ENCODE measurements at regions not wholly inside any gene's neighbourhood (a gene's known extent, or its start where the extent isn't known, plus 50 kb on each side); places are given as distances from the start of the nearest gene placed in this dataset.

- H3K4me3 ChIP-seq = no peak overlapping the region
- intact Hi-C loops (cut with micrococcal nuclease) = no loop called here
- ChIA-PET CTCF (ENCODE audit: low intra/inter-chr PET ratio) (no interaction called here), POLR2A (interaction anchor here (0.6 kb wide), 1 partner anchor 629 kb away, joined by 3 read pairs; no protein-coding TSS in a partner anchor)
- no TSS peak for BruUV-seq (replicated peaks)
- ATAC-seq (no peak), DNase-seq (ENCODE audit: extremely low read depth in 1 of 4, low spot score in 3 of 4) (no peak), FAIRE-seq (no peak)
- in situ Hi-C loops (cut with MboI) = no loop called here
- no peaks in the 10 kb centered on the region for H3K4me1 ChIP-seq (replicated peaks in 1 of 2; ENCODE audit: control insufficient read depth in 2 of 2, insufficient read depth in 2 of 2, low read length in 2 of 2)
- no peak overlapping the region for H3K4me2 ChIP-seq (ENCODE audit: insufficient read depth, low read length)
- no peaks in the 10 kb centered on the region for H3K9me3 ChIP-seq (replicated peaks; ENCODE audit: control insufficient read depth, insufficient read depth, low read depth, low read length)
- no peak overlapping the region for H3K27ac ChIP-seq (ENCODE audit: extremely low read depth, low read depth, low read length)
- no peak overlapping the region for H3K9ac ChIP-seq (ENCODE audit: insufficient read depth in 1 of 2, low read depth in 2 of 2, low read length in 2 of 2)
- H4K20me1 ChIP-seq (replicated peaks; ENCODE audit: control insufficient read depth, insufficient read depth, low read length) = no peaks in the 10 kb centered on the region
- H3K27me3 ChIP-seq (ENCODE audit: control insufficient read depth in 2 of 2, insufficient read depth in 2 of 2, low read length in 2 of 2) = no peaks in the 10 kb centered on the region
- no peak for TF ChIP-seq USF1 (CRISPR knock-in tag; IDR thresholded peaks at IDR 0.05)
- TF ChIP-seq, protein P1, sequence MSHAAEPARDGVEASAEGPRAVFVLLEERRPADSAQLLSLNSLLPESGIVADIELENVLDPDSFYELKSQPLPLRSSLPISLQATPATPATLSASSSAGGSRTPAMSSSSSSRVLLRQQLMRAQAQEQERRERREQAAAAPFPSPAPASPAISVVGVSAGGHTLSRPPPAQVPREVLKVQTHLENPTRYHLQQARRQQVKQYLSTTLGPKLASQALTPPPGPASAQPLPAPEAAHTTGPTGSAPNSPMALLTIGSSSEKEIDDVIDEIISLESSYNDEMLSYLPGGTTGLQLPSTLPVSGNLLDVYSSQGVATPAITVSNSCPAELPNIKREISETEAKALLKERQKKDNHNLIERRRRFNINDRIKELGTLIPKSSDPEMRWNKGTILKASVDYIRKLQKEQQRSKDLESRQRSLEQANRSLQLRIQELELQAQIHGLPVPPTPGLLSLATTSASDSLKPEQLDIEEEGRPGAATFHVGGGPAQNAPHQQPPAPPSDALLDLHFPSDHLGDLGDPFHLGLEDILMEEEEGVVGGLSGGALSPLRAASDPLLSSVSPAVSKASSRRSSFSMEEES (CRISPR knock-in tag; IDR thresholded peaks at IDR 0.05) = peak; percentile 73
- H3K9me1 ChIP-seq (ENCODE audit: control insufficient read depth, insufficient read depth, low read length) = no peaks in the 10 kb centered on the region
- WGBS (ENCODE audit: insufficient coverage, low coverage, missing lambda C conversion rate) = 0% methylated on average over 10 of the region's 10 CpGs
- H3K36me3 ChIP-seq (ENCODE audit: control insufficient read depth, insufficient read depth, low read length) = no peaks in the 10 kb centered on the region
- no peaks in the 10 kb centered on the region for H3K79me2 ChIP-seq (ENCODE audit: control insufficient read depth, insufficient read depth, low read length)
- no peak overlapping the region for H2AFZ ChIP-seq (ENCODE audit: low read depth, low read length)
Observed at GRCh38 chr4:24211856-24212255, 322.0 kb upstream of the PPARGC1A start.

GRCh38 chr4:24210332-24210902, 320.6 kb upstream of the PPARGC1A start:
- Histone ChIP-seq H3K4me1 (replicated peaks in 1 of 2; ENCODE audit: control insufficient read depth in 2 of 2, insufficient read depth in 2 of 2, low read length in 2 of 2) (no peaks in the 10 kb centered on the region), H3K9me1 (ENCODE audit: control insufficient read depth, insufficient read depth, low read length) (no peaks in the 10 kb centered on the region), H3K4me3 (no peak overlapping the region), H2AFZ (ENCODE audit: low read depth, low read length) (no peak overlapping the region), H3K9ac (ENCODE audit: insufficient read depth in 1 of 2, low read depth in 2 of 2, low read length in 2 of 2) (no peak overlapping the region), H3K4me2 (ENCODE audit: insufficient read depth, low read length) (no peak overlapping the region), H3K79me2 (ENCODE audit: control insufficient read depth, insufficient read depth, low read length) (no peaks in the 10 kb centered on the region), H4K20me1 (replicated peaks; ENCODE audit: control insufficient read depth, insufficient read depth, low read length) (no peaks in the 10 kb centered on the region), H3K9me3 (replicated peaks; ENCODE audit: control insufficient read depth, insufficient read depth, low read depth, low read length) (no peaks in the 10 kb centered on the region), H3K27me3 (ENCODE audit: control insufficient read depth in 2 of 2, insufficient read depth in 2 of 2, low read length in 2 of 2) (no peaks in the 10 kb centered on the region), H3K27ac (ENCODE audit: extremely low read depth, low read depth, low read length) (no peak overlapping the region), H3K36me3 (ENCODE audit: control insufficient read depth, insufficient read depth, low read length) (no peaks in the 10 kb centered on the region)
- in situ Hi-C loops (cut with MboI) (no loop called here), intact Hi-C loops (cut with micrococcal nuclease) (no loop called here)
- DNase-seq (ENCODE audit: extremely low read depth in 1 of 4, low spot score in 3 of 4) = no peak
- no peak for ATAC-seq
- CTCF ChIA-PET (ENCODE audit: low intra/inter-chr PET ratio) = no interaction called here
- BruUV-seq (replicated peaks) = no TSS peak
- POLR2A ChIA-PET = no interaction called here
- FAIRE-seq = no peak
- 1% methylated on average over 9 of the region's 10 CpGs for WGBS (ENCODE audit: insufficient coverage, low coverage, missing lambda C conversion rate)
- no peak for TF ChIP-seq SMARCE1 (IDR thresholded peaks at IDR 0.05)
- no peak for TF ChIP-seq EZH2 (IDR thresholded peaks at IDR 0.05; ENCODE audit: borderline replicate concordance, low read depth, low read length)
- TF ChIP-seq CREB1 (IDR thresholded peaks at IDR 0.05) = no peak
- no peak for TF ChIP-seq CREB1 (CRISPR knock-in tag; IDR thresholded peaks at IDR 0.05)
- no peak for TF ChIP-seq ZNF134 (CRISPR knock-in tag; conservative IDR thresholded peaks at IDR 0.05)
- TF ChIP-seq RAD21 (CRISPR knock-in tag; conservative IDR thresholded peaks at IDR 0.05 in 1 of 2, IDR thresholded peaks at IDR 0.05 in 1 of 2) = no peak
